ENCODE measurements at regions not wholly inside any gene's neighbourhood (a gene's known extent, or its start where the extent isn't known, plus 50 kb on each side); places are given as distances from the start of the nearest gene placed in this dataset.

GRCh38 chr10:28743576-28743975 is 66.3 kb downstream of the BAMBI start:
- TF ChIP-seq, protein P1, sequence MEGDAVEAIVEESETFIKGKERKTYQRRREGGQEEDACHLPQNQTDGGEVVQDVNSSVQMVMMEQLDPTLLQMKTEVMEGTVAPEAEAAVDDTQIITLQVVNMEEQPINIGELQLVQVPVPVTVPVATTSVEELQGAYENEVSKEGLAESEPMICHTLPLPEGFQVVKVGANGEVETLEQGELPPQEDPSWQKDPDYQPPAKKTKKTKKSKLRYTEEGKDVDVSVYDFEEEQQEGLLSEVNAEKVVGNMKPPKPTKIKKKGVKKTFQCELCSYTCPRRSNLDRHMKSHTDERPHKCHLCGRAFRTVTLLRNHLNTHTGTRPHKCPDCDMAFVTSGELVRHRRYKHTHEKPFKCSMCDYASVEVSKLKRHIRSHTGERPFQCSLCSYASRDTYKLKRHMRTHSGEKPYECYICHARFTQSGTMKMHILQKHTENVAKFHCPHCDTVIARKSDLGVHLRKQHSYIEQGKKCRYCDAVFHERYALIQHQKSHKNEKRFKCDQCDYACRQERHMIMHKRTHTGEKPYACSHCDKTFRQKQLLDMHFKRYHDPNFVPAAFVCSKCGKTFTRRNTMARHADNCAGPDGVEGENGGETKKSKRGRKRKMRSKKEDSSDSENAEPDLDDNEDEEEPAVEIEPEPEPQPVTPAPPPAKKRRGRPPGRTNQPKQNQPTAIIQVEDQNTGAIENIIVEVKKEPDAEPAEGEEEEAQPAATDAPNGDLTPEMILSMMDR (IDR thresholded peaks at IDR 0.05) = no peak
- no peak for TF ChIP-seq EZH2 (IDR thresholded peaks at IDR 0.05)

Measured in neural progenitor cell (in vitro differentiated cells).